Endodermal cell (in vitro differentiated cells): ENCODE measurements at regions not wholly inside any gene's neighbourhood (a gene's known extent, or its start where the extent isn't known, plus 50 kb on each side); places are given as distances from the start of the nearest gene placed in this dataset.

Experiments used
- DNase-seq: peaks from one replicate; pipeline ENCODE4 v3.0.0-alpha.2; 2017
- H3K27ac ChIP-seq: 2 replicates; pipeline ENCODE4 v1.5.1; 2013; ENCODE audit warnings: mild to moderate bottlenecking, low read depth, low read length, moderate library complexity
- H3K27me3 ChIP-seq: 2 replicates; pipeline ENCODE4 v1.6.1; 2013; ENCODE audit warnings: mild to moderate bottlenecking, low read length, moderate library complexity; ENCODE audit not compliant: insufficient read depth, control insufficient read depth, poor library complexity, severe bottlenecking
- H3K36me3 ChIP-seq: 2 replicates; pipeline ENCODE4 v1.7.0; 2013; ENCODE audit warnings: mild to moderate bottlenecking, low read length, moderate library complexity; ENCODE audit not compliant: control insufficient read depth, insufficient read depth
- H3K4me1 ChIP-seq: one replicate; pipeline ENCODE4 v1.7.0; 2013; ENCODE audit warnings: low read length; ENCODE audit not compliant: control insufficient read depth, insufficient read depth
- H3K4me3 ChIP-seq: 2 replicates; pipeline ENCODE4 v1.5.1; 2013; ENCODE audit warnings: mild to moderate bottlenecking, low read length, moderate library complexity
- H3K9ac ChIP-seq: 2 replicates; pipeline ENCODE4 v1.6.1; 2013; ENCODE audit warnings: mild to moderate bottlenecking, low read length, moderate library complexity; ENCODE audit not compliant: poor library complexity, severe bottlenecking; ENCODE audit errors: extremely low read depth
- H3K9me3 ChIP-seq: 2 replicates; pipeline ENCODE4 v1.6.1; 2013; ENCODE audit warnings: mild to moderate bottlenecking, low read length, moderate library complexity; ENCODE audit not compliant: control insufficient read depth
- H3K27ac Mint-ChIP-seq: 2 replicates; pipeline ENCODE4 v1.8.0; 2020; ENCODE audit warnings: mixed read lengths
- H3K27me3 Mint-ChIP-seq: 2 replicates; pipeline ENCODE4 v1.8.0; 2021; ENCODE audit warnings: mild to moderate bottlenecking, mixed read lengths; ENCODE audit not compliant: insufficient read depth
- H3K36me3 Mint-ChIP-seq: 2 replicates; pipeline ENCODE4 v1.8.0; 2020; ENCODE audit warnings: low read depth, mixed read lengths
- H3K4me1 Mint-ChIP-seq: 2 replicates; pipeline ENCODE4 v1.8.0; 2020; ENCODE audit warnings: mixed read lengths
- H3K4me3 Mint-ChIP-seq: 2 replicates; pipeline ENCODE4 v1.8.0; 2020; ENCODE audit warnings: mild to moderate bottlenecking, moderate library complexity, mixed read lengths
- H3K9me3 Mint-ChIP-seq: 2 replicates; pipeline ENCODE4 v1.8.0; 2020; ENCODE audit warnings: mild to moderate bottlenecking, mixed read lengths
- WGBS, 2 experiments: methylation state at CpG; one replicate each; pipeline versions ENCODE4 v1.1.5 to v1.1.7; 2013; ENCODE audit warnings: missing lambda C conversion rate in 2 of 2, mixed read lengths in 1 of 2; ENCODE audit not compliant: insufficient coverage in 1 of 2, insufficient read length in 1 of 2; 5-methylcytosine and 5-hydroxymethylcytosine counted together
- TF ChIP-seq, protein P1 (sequence below): fragments of 200-600 bp; sonication (generic); conservative IDR thresholded peaks from 2 replicates; pipeline ENCODE4 v1.5.0; 2021; ENCODE audit warnings: antibody characterized with exemption, mild to moderate bottlenecking

DNA sequence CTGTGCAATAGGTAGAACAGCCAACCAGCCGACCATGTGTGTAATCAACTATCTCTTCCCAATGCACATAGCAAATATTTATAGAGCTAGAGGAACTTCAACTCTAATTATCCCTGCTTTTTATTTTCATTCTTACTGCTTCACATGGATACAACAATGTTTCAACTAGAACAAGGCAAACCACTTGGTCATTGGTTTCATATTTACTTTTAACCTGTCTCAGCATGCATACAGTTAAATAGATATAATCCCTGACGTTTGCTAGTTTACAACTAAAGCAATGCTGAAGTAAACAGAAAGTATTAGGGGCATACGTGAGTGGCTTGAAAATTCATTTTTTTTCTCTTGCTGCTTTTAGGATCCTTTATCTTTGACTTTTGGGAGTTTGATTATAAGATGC is 318.5 kb upstream of the MAP3K7 start:
- H3K4me3 ChIP-seq = no peak overlapping the region
- TF ChIP-seq, protein P1, sequence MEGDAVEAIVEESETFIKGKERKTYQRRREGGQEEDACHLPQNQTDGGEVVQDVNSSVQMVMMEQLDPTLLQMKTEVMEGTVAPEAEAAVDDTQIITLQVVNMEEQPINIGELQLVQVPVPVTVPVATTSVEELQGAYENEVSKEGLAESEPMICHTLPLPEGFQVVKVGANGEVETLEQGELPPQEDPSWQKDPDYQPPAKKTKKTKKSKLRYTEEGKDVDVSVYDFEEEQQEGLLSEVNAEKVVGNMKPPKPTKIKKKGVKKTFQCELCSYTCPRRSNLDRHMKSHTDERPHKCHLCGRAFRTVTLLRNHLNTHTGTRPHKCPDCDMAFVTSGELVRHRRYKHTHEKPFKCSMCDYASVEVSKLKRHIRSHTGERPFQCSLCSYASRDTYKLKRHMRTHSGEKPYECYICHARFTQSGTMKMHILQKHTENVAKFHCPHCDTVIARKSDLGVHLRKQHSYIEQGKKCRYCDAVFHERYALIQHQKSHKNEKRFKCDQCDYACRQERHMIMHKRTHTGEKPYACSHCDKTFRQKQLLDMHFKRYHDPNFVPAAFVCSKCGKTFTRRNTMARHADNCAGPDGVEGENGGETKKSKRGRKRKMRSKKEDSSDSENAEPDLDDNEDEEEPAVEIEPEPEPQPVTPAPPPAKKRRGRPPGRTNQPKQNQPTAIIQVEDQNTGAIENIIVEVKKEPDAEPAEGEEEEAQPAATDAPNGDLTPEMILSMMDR = no peak
- no peaks in the 10 kb centered on the region for H3K36me3 ChIP-seq
- H3K4me1 Mint-ChIP-seq = peaks cover 1% of the 10 kb centered on the region
- H3K27ac ChIP-seq = no peak overlapping the region
- no peaks in the 10 kb centered on the region for H3K9me3 ChIP-seq
- no peaks in the 10 kb centered on the region for H3K9me3 Mint-ChIP-seq
- no peaks in the 10 kb centered on the region for H3K4me1 ChIP-seq
- no peak overlapping the region for H3K4me3 Mint-ChIP-seq
- H3K27me3 ChIP-seq = no peaks in the 10 kb centered on the region
- H3K36me3 Mint-ChIP-seq = no peaks in the 10 kb centered on the region
- WGBS, 2 experiments = 89% methylated on average over 3 of the region's 3 CpGs
- DNase-seq = no peak
- H3K27ac Mint-ChIP-seq = no peak overlapping the region
- peaks cover 4% of the 10 kb centered on the region for H3K27me3 Mint-ChIP-seq
- no peak overlapping the region for H3K9ac ChIP-seq

DNA sequence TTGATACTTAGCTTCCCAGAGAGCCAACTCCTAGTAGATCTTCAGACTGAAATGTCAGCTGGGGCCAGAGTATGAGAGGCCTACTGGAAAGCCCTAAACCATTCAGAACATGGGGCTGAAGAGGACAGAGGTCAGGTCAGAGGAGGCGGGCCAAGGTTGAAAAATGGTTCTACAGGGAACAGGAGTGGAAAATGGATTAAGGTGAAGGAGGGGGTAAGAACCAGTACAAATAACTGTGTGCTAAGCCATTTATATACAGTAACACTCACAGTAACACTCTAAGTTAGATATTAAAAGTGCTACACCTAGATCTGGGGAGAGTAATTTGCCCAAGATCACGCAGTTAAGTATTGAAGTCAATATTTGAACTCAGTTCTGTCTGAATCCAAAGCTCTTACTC is 313.2 kb upstream of the MAP3K7 start:
- Mint-ChIP-seq H3K27ac (no peak overlapping the region), H3K27me3 (peaks cover 5% of the 10 kb centered on the region), H3K4me1 (peaks cover 2% of the 10 kb centered on the region), H3K36me3 (no peaks in the 10 kb centered on the region), H3K4me3 (no peak overlapping the region), H3K9me3 (no peaks in the 10 kb centered on the region)
- DNase-seq = no peak
- Histone ChIP-seq H3K9ac (no peak overlapping the region), H3K36me3 (no peaks in the 10 kb centered on the region), H3K27me3 (no peaks in the 10 kb centered on the region), H3K4me1 (no peaks in the 10 kb centered on the region), H3K9me3 (no peaks in the 10 kb centered on the region), H3K4me3 (no peak overlapping the region), H3K27ac (no peak overlapping the region)
- WGBS, 2 experiments = 80 to 97% methylated on average over 1 to 2 of the region's 2 CpGs
- TF ChIP-seq, protein P1 = no peak

DNA sequence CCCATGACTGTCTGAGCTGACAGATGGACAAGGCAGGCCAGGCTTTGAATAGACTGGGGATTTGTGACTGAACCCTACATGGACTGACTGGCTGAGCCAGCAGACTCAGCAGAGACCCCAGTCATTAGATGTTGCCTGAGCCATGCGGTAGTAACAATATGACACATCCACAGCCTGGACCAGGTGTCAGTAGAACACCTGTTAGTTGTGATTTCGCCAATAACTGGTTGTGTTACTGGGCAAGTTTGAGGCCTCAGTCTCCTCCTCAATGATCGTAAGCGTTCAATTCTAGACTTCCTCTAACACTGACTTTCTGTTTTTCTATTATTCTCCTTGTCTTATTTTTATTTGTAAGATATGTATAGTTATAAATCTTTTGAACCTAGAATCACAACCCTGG is 311.9 kb upstream of the MAP3K7 start:
- Mint-ChIP-seq H3K27me3 (peaks cover 5% of the 10 kb centered on the region), H3K4me1 (peaks cover 13% of the 10 kb centered on the region), H3K9me3 (no peaks in the 10 kb centered on the region), H3K27ac (no peak overlapping the region), H3K36me3 (no peaks in the 10 kb centered on the region), H3K4me3 (no peak overlapping the region)
- Histone ChIP-seq H3K36me3 (no peaks in the 10 kb centered on the region), H3K4me1 (peaks cover 3% of the 10 kb centered on the region), H3K27ac (no peak overlapping the region), H3K27me3 (no peaks in the 10 kb centered on the region), H3K9me3 (no peaks in the 10 kb centered on the region), H3K4me3 (no peak overlapping the region), H3K9ac (no peak overlapping the region)
- TF ChIP-seq, protein P1 = no peak
- WGBS, 2 experiments = 83 to 100% methylated on average over 1 to 4 of the region's 4 CpGs
- DNase-seq = no peak
